HCT116 (cell line): ENCODE measurements at regions not wholly inside any gene's neighbourhood (a gene's known extent, or its start where the extent isn't known, plus 50 kb on each side); places are given as distances from the start of the nearest gene placed in this dataset.
"Not testable (repeated sequence)": the region's sequence is repeated elsewhere in the genome, so short reads cannot be mapped to it uniquely, and the experiment has no call there.

ENCODE experiments used
- ATAC-seq: fragments of 200-7000 bp; cut with Tn5 transposase; 2 replicates; pipeline ENCODE4 v1.9.1; 2020; ENCODE audit warnings: mild to moderate bottlenecking, moderate library complexity
- BruUV-seq: library from RNA; stranded (reverse); fragments of 400-500 nt; replicated peaks from 2 replicates; lab custom pipeline; 2021; lab: Mats Ljungman, UMichigan
- CTCF ChIA-PET: fragments of 300-600 bp; sonication (Branson Sonifier 250); formaldehyde crosslinking; loops from one replicate; lab custom pipeline; 2021; ENCODE audit warnings: antibody characterized with exemption; lab: Charles Lee
- POLR2A ChIA-PET: fragments of 300-600, 350-600 bp; sonication (Branson Sonifier 250); formaldehyde crosslinking; loops from one replicate; lab custom pipeline; 2021; ENCODE audit warnings: antibody characterized with exemption; lab: Charles Lee
- RAD21 ChIA-PET, 2 experiments: fragments of 300-600 bp; sonication (Branson Sonifier 250); formaldehyde crosslinking; loops; one replicate each; lab custom pipeline; 2023; ENCODE audit warnings: low total read pairs in 2 of 2; ENCODE audit not compliant: uncharacterized antibody in 2 of 2, unreplicated experiment in 2 of 2, low non-redundant PET in 1 of 2; lab: Charles Lee
- DNase-seq: peaks from one replicate; pipeline ENCODE4 v3.0.0-alpha.2; 2010; ENCODE audit warnings: low read depth, low spot score
- H2AFZ ChIP-seq: fragments of 200-600 bp; shearing (Covaris generic), sonication (generic); 2 replicates; pipeline ENCODE4 v1.6.1; 2017; ENCODE audit warnings: low read depth, mixed run types, mixed read lengths, antibody characterized with exemption, low read length; ENCODE audit not compliant: poor library complexity, severe bottlenecking
- H3K27ac ChIP-seq: 2 replicates; pipeline ENCODE4 v1.5.1; 2012; ENCODE audit warnings: low read depth, low read length
- H3K27me3 ChIP-seq: fragments of 200-600 bp; sonication (generic); 2 replicates; pipeline ENCODE4 v1.6.1; 2016; ENCODE audit warnings: mixed run types, low read length, mixed read lengths; ENCODE audit not compliant: insufficient read depth
- H3K36me3 ChIP-seq, 2 experiments: fragments of 200-500 bp in 1 of 2; fragments of 200-600 bp in 1 of 2; sonication (Bioruptor generic) in 1 of 2; sonication (generic) in 1 of 2; 2 replicates each; pipeline versions ENCODE4 v1.5.1 to v1.6.1; 2014 to 2016; ENCODE audit warnings: low read length in 2 of 2, inconsistent platforms in 1 of 2, mixed read lengths in 1 of 2, mixed run types in 1 of 2; ENCODE audit not compliant: insufficient read depth in 2 of 2, control insufficient read depth in 1 of 2
- H3K4me1 ChIP-seq, 2 experiments: fragments of 200-600 bp in 1 of 2; sonication (generic) in 1 of 2; 2 replicates each; pipeline versions ENCODE4 v1.5.1 to v1.6.1; 2012 to 2017; ENCODE audit warnings: low read length in 2 of 2, inconsistent platforms in 1 of 2, mild to moderate bottlenecking in 1 of 2, mixed read lengths in 1 of 2, mixed run types in 1 of 2, moderate library complexity in 1 of 2; ENCODE audit not compliant: insufficient read depth in 2 of 2, control insufficient read depth in 1 of 2
- H3K4me2 ChIP-seq: fragments of 200-600 bp; sonication (generic); 2 replicates; pipeline ENCODE4 v1.6.1; 2017; ENCODE audit warnings: mixed run types, low read length, mixed read lengths
- H3K4me3 ChIP-seq, 2 experiments: fragments of 200-600 bp in 1 of 2; sonication (generic) in 1 of 2; replicated peaks in 1 of 2; 2 replicates each; pipeline ENCODE4 v1.5.1; 2011 to 2016; ENCODE audit warnings: low read length in 2 of 2, control low read depth in 1 of 2, low read depth in 1 of 2, mild to moderate bottlenecking in 1 of 2, mixed read lengths in 1 of 2, mixed run types in 1 of 2
- H3K79me2 ChIP-seq: fragments of 200-600 bp; sonication (generic); 2 replicates; pipeline ENCODE4 v1.6.1; 2017; ENCODE audit warnings: mild to moderate bottlenecking, mixed run types, low read length, moderate library complexity, mixed read lengths; ENCODE audit not compliant: insufficient read depth
- H3K9ac ChIP-seq: fragments of 200-600 bp; sonication (generic); 2 replicates; pipeline ENCODE4 v1.6.1; 2016; ENCODE audit warnings: low read length, mixed read lengths
- H3K9me2 ChIP-seq: fragments of 200-600 bp; sonication (generic), shearing (Covaris generic); 2 replicates; pipeline ENCODE4 v1.6.1; 2017; ENCODE audit warnings: mixed run types, mild to moderate bottlenecking, moderate library complexity; ENCODE audit not compliant: insufficient read depth
- H3K9me3 ChIP-seq, 2 experiments: fragments of 200-500 bp in 1 of 2; fragments of 200-600 bp in 1 of 2; sonication (Bioruptor generic) in 1 of 2; sonication (generic) in 1 of 2; 2 replicates each; pipeline ENCODE4 v1.6.1; 2014 to 2017; ENCODE audit warnings: low read length in 2 of 2, mixed read lengths in 2 of 2, inconsistent platforms in 1 of 2, low read depth in 1 of 2, mild to moderate bottlenecking in 1 of 2, mixed run types in 1 of 2, moderate library complexity in 1 of 2; ENCODE audit not compliant: control insufficient read depth in 1 of 2, insufficient read depth in 1 of 2
- H4K20me1 ChIP-seq: fragments of 200-600 bp; sonication (generic), shearing (Covaris generic); 2 replicates; pipeline ENCODE4 v1.6.1; 2017; ENCODE audit warnings: mixed run types, mild to moderate bottlenecking, moderate library complexity; ENCODE audit not compliant: insufficient read depth
- CEBPB ChIP-seq: IDR thresholded peaks from 2 replicates; pipeline ENCODE4 v1.6.1; 2012; ENCODE audit warnings: low read depth
- POLR2AphosphoS5 ChIP-seq: IDR thresholded peaks from 2 replicates; pipeline ENCODE4 v1.6.1; 2011; ENCODE audit warnings: mild to moderate bottlenecking, low read depth, low read length, moderate library complexity
- SRF ChIP-seq: IDR thresholded peaks from 2 replicates; pipeline ENCODE4 v1.6.1; 2012; ENCODE audit warnings: low read depth
- YY1 ChIP-seq: IDR thresholded peaks from 2 replicates; pipeline ENCODE4 v1.6.1; 2011; ENCODE audit warnings: low read length, low read depth, moderate library complexity, mild to moderate bottlenecking; ENCODE audit not compliant: insufficient replicate concordance; ENCODE audit errors: extremely low read depth
- intact Hi-C: fragments of 100-400 bp; cut with micrococcal nuclease; formaldehyde crosslinking; loops from 2 replicates; pipeline ENCODE4 v1.10.0; 2022

DNA sequence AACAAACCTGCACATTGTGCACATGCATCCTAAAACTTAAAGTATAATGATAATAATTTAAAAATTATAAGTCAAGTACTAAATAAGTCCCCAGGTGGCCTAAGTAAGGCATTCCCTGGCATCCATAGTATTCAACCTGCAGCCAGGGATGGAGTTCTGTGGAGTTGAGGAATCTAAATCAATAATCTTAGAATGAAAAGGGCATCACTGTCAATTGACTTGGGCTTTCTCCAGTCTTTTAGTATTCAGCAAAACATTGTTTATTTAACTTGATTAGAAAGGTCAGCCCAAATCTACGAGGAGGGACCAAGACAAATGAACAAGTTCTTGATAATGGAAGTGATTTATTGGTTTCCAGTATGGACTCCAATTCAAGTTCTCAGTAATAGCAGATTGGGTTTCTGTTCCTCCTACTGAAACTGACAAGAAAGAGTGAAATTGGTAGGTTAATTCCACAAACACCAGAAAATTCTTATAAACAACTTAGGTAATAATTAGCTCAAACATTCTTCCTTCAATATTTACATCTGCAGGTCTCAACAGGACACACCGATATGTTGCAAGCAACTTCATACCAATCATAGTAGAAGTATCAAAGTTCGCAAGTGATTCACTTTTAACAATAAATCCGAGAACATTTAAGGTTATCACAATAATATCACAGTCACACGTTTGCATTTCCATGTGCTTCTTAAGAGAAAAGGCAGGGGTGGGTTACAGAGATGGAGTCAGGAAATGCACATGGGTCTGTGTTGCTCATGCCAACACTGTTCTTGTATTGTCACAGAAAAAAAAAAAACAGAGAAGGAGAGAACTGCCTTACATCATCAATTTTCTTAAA, 51.7 kb upstream of the EHBP1 start:
- intact Hi-C loops = no loop called here
- H3K4me1 ChIP-seq = peaks cover 0 to 4% of the 10 kb centered on the region in 2 experiments; a peak in 2 of 4 replicates
- DNase-seq (no peak), ATAC-seq (no peak)
- TF ChIP-seq POLR2AphosphoS5 (no peak), SRF (no peak), YY1 (no peak), CEBPB (no peak)
- no peaks in the 10 kb centered on the region for H3K9me2 ChIP-seq
- H3K79me2 ChIP-seq = no peaks in the 10 kb centered on the region
- ChIA-PET CTCF (no interaction called here), RAD21 (no interaction called here), POLR2A (no interaction called here)
- no peaks in the 10 kb centered on the region for H3K9me3 ChIP-seq
- no peak overlapping the region for H3K4me2 ChIP-seq
- no peaks in the 10 kb centered on the region for H4K20me1 ChIP-seq
- no peak overlapping the region for H3K27ac ChIP-seq
- no peak overlapping the region for H3K4me3 ChIP-seq
- no peak overlapping the region for H3K9ac ChIP-seq
- H3K36me3 ChIP-seq = no peaks in the 10 kb centered on the region
- H3K27me3 ChIP-seq = no peaks in the 10 kb centered on the region
- no TSS peak for BruUV-seq
- H2AFZ ChIP-seq = peak overlapping the region; percentile 66

DNA sequence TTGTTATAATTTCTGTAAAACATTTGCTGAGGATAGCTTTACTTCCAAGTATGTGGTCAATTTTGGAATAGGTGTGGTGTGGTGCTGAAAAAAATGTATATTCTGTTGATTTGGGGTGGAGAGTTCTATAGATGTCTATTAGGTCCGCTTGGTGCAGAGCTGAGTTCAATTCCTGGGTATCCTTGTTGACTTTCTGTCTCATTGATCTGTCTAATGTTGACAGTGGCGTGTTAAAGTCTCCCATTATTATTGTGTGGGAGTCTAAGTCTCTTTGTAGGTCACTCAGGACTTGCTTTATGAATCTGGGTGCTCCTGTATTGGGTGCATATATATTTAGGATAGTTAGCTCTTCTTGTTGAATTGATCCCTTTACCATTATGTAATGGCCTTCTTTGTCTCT, 56.4 kb upstream of the EHBP1 start:
- H3K4me2 ChIP-seq, H4K20me1 ChIP-seq, CTCF ChIA-PET, H3K27me3 ChIP-seq, ATAC-seq, intact Hi-C loops, H3K27ac ChIP-seq, H3K9ac ChIP-seq, H2AFZ ChIP-seq, H3K4me1 ChIP-seq, H3K4me3 ChIP-seq, H3K9me2 ChIP-seq, H3K79me2 ChIP-seq, H3K36me3 ChIP-seq, H3K9me3 ChIP-seq, BruUV-seq, DNase-seq, POLR2A ChIA-PET, RAD21 ChIA-PET: not testable (repeated sequence)
